ENCODE measurements at regions not wholly inside any gene's neighbourhood (a gene's known extent, or its start where the extent isn't known, plus 50 kb on each side); places are given as distances from the start of the nearest gene placed in this dataset.

- no peak for TF ChIP-seq CTCF (IDR thresholded peaks at IDR 0.05)
- TF ChIP-seq POLR2A (IDR thresholded peaks at IDR 0.05), result no peak
- no peak for TF ChIP-seq EP300 (IDR thresholded peaks at IDR 0.05)
Measured at GRCh38 chr6:154621686-154622085, 111.2 kb upstream of the CNKSR3 start.
